ENCODE measurements at regions not wholly inside any gene's neighbourhood (a gene's known extent, or its start where the extent isn't known, plus 50 kb on each side); places are given as distances from the start of the nearest gene placed in this dataset.
A peak's percentile ranks its signal among the peaks of the same experiment; 100 is the strongest.
"Not testable (repeated sequence)": the region's sequence is repeated elsewhere in the genome, so short reads cannot be mapped to it uniquely, and the experiment has no call there.

GRCh38 chr9:107817595-107818502 lies 328.3 kb upstream of the KLF4 start:
- not testable (repeated sequence) for DNase-seq

- no peak for DNase-seq
These were observed 327.0 kb upstream of the KLF4 start for GRCh38 chr9:107816561-107817021.

- DNase-seq: no peak
These were observed 326.4 kb upstream of the KLF4 start for GRCh38 chr9:107815782-107816560.

DNA sequence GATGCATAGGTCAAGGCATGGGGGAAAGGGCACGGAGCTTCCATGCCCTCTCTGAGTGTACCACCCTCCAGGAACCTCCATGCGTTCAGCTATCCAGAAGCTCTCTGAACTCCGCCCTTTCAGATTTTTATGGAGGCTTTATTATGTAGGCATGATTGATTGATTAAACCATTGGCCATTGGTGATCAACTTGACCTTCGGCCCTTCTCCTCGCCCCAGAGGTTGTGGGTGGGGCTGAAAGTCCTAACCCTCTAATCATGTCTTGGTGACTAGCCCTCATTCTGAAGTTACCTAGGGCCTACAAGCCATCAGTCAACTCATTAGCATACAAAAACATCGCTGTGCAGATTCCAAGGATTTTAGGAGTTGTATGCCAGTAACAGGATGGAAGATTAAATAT lies 323.7 kb upstream of the KLF4 start:
- no peak for DNase-seq

DNA sequence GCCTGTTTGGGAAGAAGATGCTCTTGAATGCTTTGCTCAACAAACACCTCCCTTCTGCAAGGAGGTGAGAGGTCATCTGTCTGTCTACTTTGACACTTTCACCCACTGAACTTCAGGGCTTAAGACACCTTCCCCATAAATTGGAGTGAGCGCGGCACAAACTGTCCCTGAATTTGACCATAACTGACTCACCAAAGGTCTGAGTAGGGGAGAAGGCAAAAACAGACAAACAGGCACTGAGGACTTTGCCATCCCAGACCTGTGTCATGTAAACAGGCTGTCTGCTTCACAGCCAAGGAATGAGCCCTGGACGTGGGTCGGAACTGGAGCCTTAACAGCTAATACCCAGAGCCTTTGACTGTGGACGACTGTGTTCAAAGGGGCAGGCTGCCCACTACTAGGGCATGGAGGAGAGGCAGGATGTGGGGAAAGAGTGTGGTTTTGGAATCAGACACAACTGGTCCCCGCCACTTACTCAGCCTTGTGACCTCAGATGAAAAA lies 320.9 kb upstream of the KLF4 start:
- peak in 3 of 4 experiments; percentile 18 to 26 (median 22) for DNase-seq

DNA sequence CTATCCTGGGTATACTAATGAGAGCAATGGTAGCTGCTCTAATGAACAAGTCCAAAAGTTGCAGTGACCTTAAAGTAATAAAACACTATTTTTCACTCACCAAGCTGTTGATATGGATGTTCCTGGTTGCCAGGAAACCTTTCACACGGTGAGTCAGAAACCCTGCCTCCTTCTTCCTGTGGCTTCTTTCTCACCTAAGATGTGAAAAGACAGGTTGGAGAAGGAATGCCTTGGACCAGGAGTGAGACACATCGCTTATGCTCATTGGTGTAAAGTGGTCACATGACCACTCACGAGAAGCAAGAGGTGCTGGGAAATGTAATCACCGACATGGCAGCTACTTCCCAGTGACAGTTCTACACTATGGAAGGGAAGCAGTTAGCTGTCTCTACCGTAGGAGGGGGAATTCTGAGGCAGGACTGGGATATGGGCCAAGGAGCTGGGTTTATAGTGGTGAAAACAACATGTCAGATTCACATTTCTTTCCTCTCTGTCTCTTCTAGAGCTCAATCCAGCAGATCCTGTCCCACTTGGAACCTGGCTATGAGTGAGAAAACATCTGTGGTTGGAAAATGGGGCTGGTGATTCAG lies 320.4 kb upstream of the KLF4 start:
- peak in 2 of 4 experiments; percentile 17 to 25 for DNase-seq

- peak in 1 of 4 experiments; percentile 28 for DNase-seq
These were observed 317.6 kb upstream of the KLF4 start for GRCh38 chr9:107807183-107807582.

GRCh38 chr9:107805201-107805600 lies 315.6 kb upstream of the KLF4 start:
- DNase-seq: no peak

GRCh38 chr9:107794259-107794658 lies 304.7 kb upstream of the KLF4 start:
- DNase-seq: peak in 3 of 4 experiments; percentile 11 to 32 (median 27)

- no peak for DNase-seq
These were observed 304.0 kb upstream of the KLF4 start for GRCh38 chr9:107793541-107793940.

DNA sequence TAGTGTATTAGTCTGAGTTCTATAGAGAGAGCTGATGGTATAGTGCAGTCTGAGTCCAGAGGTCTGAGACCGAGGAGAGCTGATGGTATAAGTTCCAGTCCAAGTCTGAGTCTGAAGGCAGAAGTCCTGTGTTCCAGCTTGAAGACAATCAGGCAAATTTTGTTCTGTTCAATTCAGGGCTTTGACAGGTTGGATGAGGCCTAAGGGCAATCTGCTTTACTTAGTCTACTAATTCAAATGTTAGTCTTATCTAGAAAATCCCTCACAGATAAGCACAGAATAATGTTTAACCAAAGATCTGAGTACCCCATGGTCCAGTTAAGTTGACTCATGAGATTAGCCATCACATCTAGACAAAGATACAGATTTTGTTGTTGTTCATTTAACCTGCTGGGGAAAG lies 303.0 kb upstream of the KLF4 start:
- DNase-seq: no peak

- no peak for DNase-seq
These were observed 302.4 kb upstream of the KLF4 start for GRCh38 chr9:107792006-107792405.

GRCh38 chr9:107789001-107789700 lies 299.6 kb upstream of the KLF4 start:
- no peak for DNase-seq

GRCh38 chr9:107786561-107786960 lies 297.0 kb upstream of the KLF4 start:
- DNase-seq: no peak

DNA sequence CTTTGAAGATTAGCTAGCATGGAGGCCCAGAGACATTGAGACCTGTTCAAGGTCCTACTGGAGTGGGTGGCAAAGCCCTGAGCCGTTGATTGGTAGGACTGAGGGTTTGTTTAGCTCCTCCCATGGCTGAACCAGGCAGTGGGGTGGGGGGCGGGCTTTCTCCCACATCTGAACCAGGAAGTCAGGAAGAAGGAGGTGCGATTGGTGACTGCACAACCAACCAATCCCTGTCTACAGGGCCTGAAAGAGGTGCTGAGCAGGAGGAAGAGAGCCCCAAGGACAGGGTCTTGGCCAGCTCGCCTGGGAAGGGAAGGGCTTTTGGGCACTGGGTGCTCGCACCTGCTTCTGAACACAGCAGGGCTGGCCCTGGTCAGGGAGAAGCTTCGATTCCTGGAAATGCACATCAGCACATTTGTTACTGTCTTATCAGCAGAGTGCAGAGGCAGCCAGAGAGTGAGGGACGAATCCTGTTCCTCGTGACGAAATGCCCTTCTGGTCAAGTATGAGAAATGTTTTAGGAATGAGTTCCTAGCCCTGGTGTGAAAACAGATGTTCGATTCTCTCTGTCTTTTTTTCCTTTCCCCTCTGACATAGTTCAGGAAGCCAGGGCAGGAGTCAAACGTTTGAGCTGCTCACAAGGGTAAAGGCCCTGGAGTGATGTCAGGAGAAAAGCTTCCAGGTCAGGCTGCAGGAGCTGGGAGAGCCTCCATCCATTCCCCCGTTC lies 294.8 kb upstream of the KLF4 start:
- DNase-seq: peak in 2 of 4 experiments; percentile 14 to 23

GRCh38 chr9:107782789-107783188 lies 293.2 kb upstream of the KLF4 start:
- peak in 3 of 4 experiments; percentile 19 to 66 (median 55) for DNase-seq

DNA sequence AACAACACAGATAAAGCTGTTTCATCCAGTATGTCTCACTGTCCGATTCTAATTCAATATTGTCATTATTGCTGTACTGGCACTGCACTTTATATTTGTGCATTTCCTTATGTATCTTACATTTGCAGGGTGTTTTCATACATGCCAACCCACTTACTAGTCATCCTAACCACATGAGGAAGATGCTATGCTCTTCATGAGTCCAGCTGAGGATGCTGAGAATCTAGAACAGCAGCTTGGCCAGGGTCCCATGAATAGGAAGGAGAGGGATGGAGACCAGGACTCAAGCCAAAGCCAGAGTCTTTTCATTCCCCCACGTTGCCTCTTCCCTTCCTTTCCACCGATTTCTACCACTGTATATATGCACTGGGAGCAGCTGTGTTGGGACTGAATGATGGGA lies 292.8 kb upstream of the KLF4 start:
- DNase-seq: peak in 3 of 4 experiments; percentile 15 to 51 (median 43)

DNA sequence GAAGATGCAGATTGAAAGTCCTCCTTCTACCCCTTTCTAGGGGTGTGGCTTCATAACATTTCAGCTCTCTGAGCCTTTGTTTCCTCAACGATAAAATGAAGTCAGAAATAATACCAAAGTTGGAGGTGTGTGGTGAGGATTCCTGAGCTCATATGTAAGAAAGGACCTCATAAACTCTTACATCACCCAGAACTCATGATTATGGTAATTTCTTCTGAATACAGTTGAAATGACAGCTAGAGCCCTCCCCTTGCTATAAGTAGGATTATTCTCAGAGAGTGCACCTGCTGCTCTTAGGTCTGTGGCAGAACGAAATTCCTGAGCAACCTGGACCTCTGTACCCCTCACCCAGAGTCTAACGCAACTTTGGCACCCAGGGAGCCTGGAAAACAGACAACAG lies 291.4 kb upstream of the KLF4 start:
- no peak for DNase-seq

DNA sequence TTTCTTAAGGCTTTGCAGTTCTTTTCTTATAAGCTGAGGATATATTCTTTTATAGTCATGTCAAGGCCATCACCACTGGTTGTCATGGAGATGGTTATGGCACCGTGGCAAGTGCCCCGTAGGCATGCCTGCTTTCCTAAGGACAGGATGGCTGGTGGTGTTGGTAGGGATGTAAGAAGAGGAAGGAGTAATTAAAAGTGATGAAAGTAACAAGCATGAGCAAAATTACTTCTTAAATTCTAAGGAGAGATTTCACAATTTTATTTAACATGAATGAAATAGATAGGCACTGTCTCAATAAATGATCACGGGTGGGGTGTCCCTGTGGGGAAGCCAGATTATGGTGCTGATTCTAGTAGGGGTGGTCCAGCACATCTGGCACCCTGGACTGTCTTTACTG lies 290.2 kb upstream of the KLF4 start:
- DNase-seq: peak in 2 of 4 experiments; percentile 36 to 41

GRCh38 chr9:107778661-107779060 lies 289.1 kb upstream of the KLF4 start:
- DNase-seq: peak in 2 of 4 experiments; percentile 30 to 33

GRCh38 chr9:107774099-107774498 lies 284.5 kb upstream of the KLF4 start:
- peak; percentile 79 to 94 (median 90) for DNase-seq
